ENCODE measurements at regions not wholly inside any gene's neighbourhood (a gene's known extent, or its start where the extent isn't known, plus 50 kb on each side); places are given as distances from the start of the nearest gene placed in this dataset.

DNA sequence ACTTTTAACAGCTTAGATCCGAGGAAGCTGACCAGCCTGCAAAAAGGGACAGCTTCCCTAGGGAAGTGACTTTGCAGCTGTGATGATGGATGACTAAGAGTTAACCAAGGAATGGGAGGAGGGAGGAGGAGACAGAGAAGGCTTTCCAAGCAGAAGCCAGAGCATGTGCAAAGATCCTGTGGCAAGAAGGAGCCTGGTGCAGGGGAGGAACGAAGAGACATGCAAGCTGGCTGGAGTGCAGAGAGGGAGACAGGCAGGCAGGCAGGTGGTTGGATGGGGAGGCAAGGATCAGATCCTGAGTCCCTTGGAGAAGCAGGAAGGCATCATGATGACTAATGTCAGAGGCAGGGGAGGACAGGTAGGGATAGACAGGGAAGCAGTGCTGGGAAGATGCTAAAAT lies 148.8 kb downstream of the PFKFB3 start:
- Histone ChIP-seq H3K79me1 (ENCODE audit: low read depth, low read length) (no peaks in the 10 kb centered on the region), H4K8ac (ENCODE audit: extremely low read depth, insufficient read depth, low read length) (no peak overlapping the region), H3K18ac (ENCODE audit: extremely low read depth, low read length) (no peak overlapping the region), H3K14ac (ENCODE audit: insufficient read length) (no peak overlapping the region), H3K4ac (replicated peaks; ENCODE audit: insufficient read length, low read depth, low read length) (no peak overlapping the region), H3K27me3 (replicated peaks in 1 of 4; ENCODE audit: control insufficient read depth in 3 of 4, extremely low read depth in 1 of 4, insufficient read depth in 3 of 4, low read length in 3 of 4) (no peaks in the 10 kb centered on the region), H2BK120ac (replicated peaks; ENCODE audit: low read depth, low read length) (no peak overlapping the region), H4K5ac (ENCODE audit: insufficient read length, low read depth, low read length) (no peak overlapping the region), H2BK15ac (ENCODE audit: low read length) (no peak overlapping the region), H3K4me3 (ENCODE audit: extremely low read depth in 1 of 4, insufficient read depth in 2 of 4, low read depth in 3 of 4, low read length in 4 of 4) (no peak overlapping the region), H4K20me1 (replicated peaks in 1 of 2; ENCODE audit: control insufficient read depth in 1 of 2, insufficient read depth in 2 of 2, low read length in 2 of 2) (no peaks in the 10 kb centered on the region), H4K91ac (replicated peaks; ENCODE audit: insufficient read length, low read length) (no peak overlapping the region), H3K79me2 (ENCODE audit: control insufficient read depth in 1 of 2, insufficient read depth in 2 of 2, low read length in 2 of 2) (no peaks in the 10 kb centered on the region), H3K9ac (replicated peaks in 1 of 4; ENCODE audit: extremely low read depth in 1 of 4, low read depth in 3 of 4, low read length in 3 of 4) (no peak overlapping the region; a peak in 1 of 7 replicates), H3K23ac (ENCODE audit: insufficient read length) (no peak overlapping the region), H3K4me1 (replicated peaks in 1 of 4; ENCODE audit: control insufficient read depth in 3 of 4, insufficient read depth in 4 of 4, low read length in 3 of 4) (no peaks in the 10 kb centered on the region), H3K56ac (replicated peaks; ENCODE audit: insufficient read length, low read depth, low read length) (no peak overlapping the region), H3K23me2 (ENCODE audit: low read depth, low read length) (peaks cover 2% of the 10 kb centered on the region; the same call in 1 of the 2 replicates), H3K27ac (ENCODE audit: low read depth, low read length) (no peak overlapping the region; the same call in 1 of the 2 replicates), H3K36me3 (ENCODE audit: control insufficient read depth in 2 of 4, insufficient read depth in 4 of 4, low read length in 3 of 4) (no peaks in the 10 kb centered on the region; a peak in 1 of 8 replicates), H2AFZ (ENCODE audit: low read length) (no peak overlapping the region), H2BK20ac (ENCODE audit: low read length) (no peak overlapping the region), H2BK5ac (ENCODE audit: low read depth, low read length) (no peak overlapping the region), H2AK5ac (ENCODE audit: low read depth, low read length) (no peak overlapping the region), H3K4me2 (ENCODE audit: insufficient read depth in 1 of 2, low read depth in 2 of 2, low read length in 2 of 2) (no peak overlapping the region), H3K9me3 (ENCODE audit: insufficient read depth in 2 of 2, low read depth in 1 of 2, low read length in 1 of 2) (peaks cover 0 to 4% of the 10 kb centered on the region in 2 experiments; a peak in 1 of 4 replicates), H2BK12ac (ENCODE audit: low read depth, low read length) (no peak overlapping the region)
- no peak for FAIRE-seq
- CTCF ChIA-PET (ENCODE audit: partially characterized antibody) = interaction anchor here (0.6 to 1.4 kb wide), 3 partner anchors 31 to 81 kb away, joined by 3 read pairs; no protein-coding TSS in a partner anchor
- no peak for DNase-seq (ENCODE audit: low read depth in 1 of 2, low spot score in 2 of 2)
- 97% methylated on average over 2 of the region's 2 CpGs; no CpG with 5 or more reads in 1 of the 2 experiments for WGBS, 2 experiments (ENCODE audit: extremely low coverage in 1 of 2, insufficient coverage in 1 of 2, insufficient read length in 1 of 2, insufficient replicate concordance in 2 of 2, low coverage in 1 of 2, low lambda C conversion rate in 2 of 2, missing lambda C conversion rate in 1 of 2)
- TF ChIP-seq KDM1A (IDR thresholded peaks at IDR 0.05; ENCODE audit: borderline replicate concordance, low read length) (peak; percentile 68; the same call in 1 of the 2 replicates), EP300 (IDR thresholded peaks at IDR 0.05; ENCODE audit: borderline replicate concordance in 1 of 2, low read depth in 2 of 2, low read length in 2 of 2) (no peak), JUND (IDR thresholded peaks at IDR 0.05; ENCODE audit: low read length) (no peak)
- TF ChIP-seq, protein P1, sequence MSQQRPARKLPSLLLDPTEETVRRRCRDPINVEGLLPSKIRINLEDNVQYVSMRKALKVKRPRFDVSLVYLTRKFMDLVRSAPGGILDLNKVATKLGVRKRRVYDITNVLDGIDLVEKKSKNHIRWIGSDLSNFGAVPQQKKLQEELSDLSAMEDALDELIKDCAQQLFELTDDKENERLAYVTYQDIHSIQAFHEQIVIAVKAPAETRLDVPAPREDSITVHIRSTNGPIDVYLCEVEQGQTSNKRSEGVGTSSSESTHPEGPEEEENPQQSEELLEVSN (IDR thresholded peaks at IDR 0.05) = no peak
- POLR2A ChIA-PET (ENCODE audit: partially characterized antibody) = interaction anchor here (1.0 kb wide), 1 partner anchor 148 kb away, joined by 4 read pairs; the partner anchor contains the start of gene PFKFB3

Data from H1 (cell line).